Neural cell (in vitro differentiated cells): ENCODE measurements at regions not wholly inside any gene's neighbourhood (a gene's known extent, or its start where the extent isn't known, plus 50 kb on each side); places are given as distances from the start of the nearest gene placed in this dataset.

Source experiments
- H2AFZ ChIP-seq: fragments of 200-600, 300-800 bp; sonication (generic), shearing (Covaris generic); 2 replicates; pipeline ENCODE4 v1.6.0; 2014; ENCODE audit warnings: low read depth, mild to moderate bottlenecking, antibody characterized with exemption, low read length, moderate library complexity
- H3F3A ChIP-seq: fragments of 200-600 bp; shearing (Covaris generic); 2 replicates; pipeline ENCODE4 v1.6.1; 2016; ENCODE audit warnings: mild to moderate bottlenecking, moderate library complexity, mixed read lengths, antibody characterized with exemption, low read length; ENCODE audit not compliant: insufficient read depth, poor library complexity, severe bottlenecking
- H3K27ac ChIP-seq: fragments of 200-600, 300-800 bp; sonication (generic), shearing (Covaris generic); 2 replicates; pipeline ENCODE4 v1.5.1; 2014; ENCODE audit warnings: mild to moderate bottlenecking, low read length, moderate library complexity
- H3K27me3 ChIP-seq: fragments of 300-800, 200-600 bp; sonication (generic), shearing (Covaris generic); 2 replicates; pipeline ENCODE4 v1.6.0; 2014; ENCODE audit warnings: mild to moderate bottlenecking, low read depth, low read length, moderate library complexity; ENCODE audit not compliant: insufficient read depth
- H3K36me3 ChIP-seq: fragments of 300-800, 200-600 bp; sonication (generic), shearing (Covaris generic); 2 replicates; pipeline ENCODE4 v1.5.1; 2014; ENCODE audit warnings: mild to moderate bottlenecking, antibody characterized with exemption, low read length, moderate library complexity; ENCODE audit not compliant: insufficient read depth
- H3K4me2 ChIP-seq: fragments of 300-800, 200-600 bp; sonication (generic), shearing (Covaris generic); 2 replicates; pipeline ENCODE4 v1.6.0; 2014; ENCODE audit warnings: mild to moderate bottlenecking, low read length
- H3K4me3 ChIP-seq: fragments of 300-800, 200-600 bp; sonication (generic), shearing (Covaris generic); 2 replicates; pipeline ENCODE4 v1.5.1; 2014; ENCODE audit warnings: mild to moderate bottlenecking, low read length, moderate library complexity
- H3K79me2 ChIP-seq: fragments of 200-600 bp; shearing (Covaris generic); replicated peaks from 2 replicates; pipeline ENCODE4 v1.6.0; 2014; ENCODE audit warnings: mild to moderate bottlenecking, low read length, moderate library complexity; ENCODE audit not compliant: insufficient read depth
- H3K9ac ChIP-seq: fragments of 300-800, 200-600 bp; sonication (generic), shearing (Covaris generic); 2 replicates; pipeline ENCODE4 v1.6.1; 2016; ENCODE audit warnings: mild to moderate bottlenecking, low read length, mixed read lengths
- H3K9me2 ChIP-seq: fragments of 200-600 bp; shearing (Covaris generic); 2 replicates; pipeline ENCODE4 v1.6.1; 2016; ENCODE audit warnings: mild to moderate bottlenecking, low read length, mixed read lengths; ENCODE audit not compliant: insufficient read depth
- H3K9me3 ChIP-seq: fragments of 200-600, 300-800 bp; sonication (generic), shearing (Covaris generic); 2 replicates; pipeline ENCODE4 v1.6.1; 2016; ENCODE audit warnings: mild to moderate bottlenecking, mixed run types, low read length, moderate library complexity, mixed read lengths
- H4K20me1 ChIP-seq: fragments of 200-600 bp; shearing (Covaris generic); 2 replicates; pipeline ENCODE4 v1.6.1; 2016; ENCODE audit warnings: mild to moderate bottlenecking, mixed run types; ENCODE audit not compliant: insufficient read depth
- CTCF ChIP-seq: fragments of 450-650 bp; IDR thresholded peaks from 2 replicates; pipeline ENCODE4 v1.5.1; 2014; ENCODE audit warnings: antibody characterized with exemption, mild to moderate bottlenecking, moderate library complexity; ENCODE audit not compliant: poor library complexity, severe bottlenecking
- EP300 ChIP-seq: fragments of 450-650 bp; conservative IDR thresholded peaks from 2 replicates; pipeline ENCODE4 v1.6.1; 2014; ENCODE audit warnings: antibody characterized with exemption, mild to moderate bottlenecking, moderate library complexity; ENCODE audit not compliant: poor library complexity, severe bottlenecking
- EZH2 ChIP-seq: fragments of 200-600, 300-800 bp; shearing (Covaris generic), sonication (generic); IDR thresholded peaks from 2 replicates; pipeline ENCODE4 v1.6.1; 2014; ENCODE audit warnings: antibody characterized with exemption, low read length, borderline replicate concordance, mild to moderate bottlenecking; ENCODE audit not compliant: insufficient read depth, poor library complexity, severe bottlenecking
- MXI1 ChIP-seq: fragments of 450-650 bp; conservative IDR thresholded peaks from 2 replicates; pipeline ENCODE4 v1.6.1; 2014; ENCODE audit warnings: antibody characterized with exemption, mild to moderate bottlenecking; ENCODE audit not compliant: poor library complexity, severe bottlenecking
- POLR2AphosphoS5 ChIP-seq: IDR thresholded peaks from 2 replicates; pipeline ENCODE4 v1.6.1; 2012
- RAD21 ChIP-seq: fragments of 450-650 bp; conservative IDR thresholded peaks from 2 replicates; pipeline ENCODE4 v1.6.1; 2014; ENCODE audit warnings: antibody characterized with exemption, mild to moderate bottlenecking, moderate library complexity
- REST ChIP-seq: IDR thresholded peaks from 2 replicates; pipeline ENCODE4 v1.6.1; 2012; ENCODE audit warnings: borderline replicate concordance
- SMC3 ChIP-seq: fragments of 450-650 bp; conservative IDR thresholded peaks from 2 replicates; pipeline ENCODE4 v1.6.1; 2014; ENCODE audit warnings: antibody characterized with exemption, mild to moderate bottlenecking, moderate library complexity; ENCODE audit not compliant: poor library complexity
- TAF1 ChIP-seq: IDR thresholded peaks from 2 replicates; pipeline ENCODE4 v1.6.1; 2012; ENCODE audit warnings: low read depth

GRCh38 chr22:27183474-27183873 lies 526.1 kb downstream of the MIAT start:
- Histone ChIP-seq H3K27ac (no peak overlapping the region), H2AFZ (no peak overlapping the region), H3K27me3 (no peaks in the 10 kb centered on the region), H3K36me3 (no peaks in the 10 kb centered on the region), H3K79me2 (no peaks in the 10 kb centered on the region), H3K9me2 (no peaks in the 10 kb centered on the region), H3K4me3 (no peak overlapping the region), H3F3A (no peaks in the 10 kb centered on the region), H3K4me2 (no peak overlapping the region), H3K9me3 (no peaks in the 10 kb centered on the region), H3K9ac (no peak overlapping the region), H4K20me1 (no peaks in the 10 kb centered on the region)
- no peak for TF ChIP-seq SMC3
- TF ChIP-seq CTCF, result no peak
- no peak for TF ChIP-seq POLR2AphosphoS5
- TF ChIP-seq REST, result no peak
- TF ChIP-seq RAD21, result no peak
- TF ChIP-seq TAF1, result no peak
- no peak for TF ChIP-seq MXI1
- TF ChIP-seq EZH2, result no peak
- TF ChIP-seq EP300, result no peak

GRCh38 chr22:27185099-27185709 lies 527.8 kb downstream of the MIAT start:
- Histone ChIP-seq H3K79me2 (no peaks in the 10 kb centered on the region), H3K36me3 (no peaks in the 10 kb centered on the region), H3K27ac (no peak overlapping the region), H3K4me3 (no peak overlapping the region), H4K20me1 (no peaks in the 10 kb centered on the region), H3F3A (no peaks in the 10 kb centered on the region), H2AFZ (no peak overlapping the region), H3K27me3 (no peaks in the 10 kb centered on the region), H3K9me3 (no peaks in the 10 kb centered on the region), H3K9ac (no peak overlapping the region), H3K4me2 (no peak overlapping the region), H3K9me2 (no peaks in the 10 kb centered on the region)
- no peak for TF ChIP-seq RAD21
- no peak for TF ChIP-seq SMC3
- no peak for TF ChIP-seq EP300
- no peak for TF ChIP-seq TAF1
- TF ChIP-seq MXI1, result no peak
- TF ChIP-seq CTCF, result no peak
- no peak for TF ChIP-seq REST
- no peak for TF ChIP-seq EZH2
